GM20000 (cell line): ENCODE measurements at regions not wholly inside any gene's neighbourhood (a gene's known extent, or its start where the extent isn't known, plus 50 kb on each side); places are given as distances from the start of the nearest gene placed in this dataset.

ENCODE experiments used
- DNase-seq: peaks from one replicate; pipeline ENCODE4 v3.0.0; 2012; ENCODE audit warnings: low spot score
- TF ChIP-seq, protein P1 (sequence below): IDR thresholded peaks from 2 replicates; pipeline ENCODE4 v1.5.1; 2012; ENCODE audit warnings: mild to moderate bottlenecking, control low read depth; ENCODE audit errors: extremely low read depth, missing control alignments

DNA sequence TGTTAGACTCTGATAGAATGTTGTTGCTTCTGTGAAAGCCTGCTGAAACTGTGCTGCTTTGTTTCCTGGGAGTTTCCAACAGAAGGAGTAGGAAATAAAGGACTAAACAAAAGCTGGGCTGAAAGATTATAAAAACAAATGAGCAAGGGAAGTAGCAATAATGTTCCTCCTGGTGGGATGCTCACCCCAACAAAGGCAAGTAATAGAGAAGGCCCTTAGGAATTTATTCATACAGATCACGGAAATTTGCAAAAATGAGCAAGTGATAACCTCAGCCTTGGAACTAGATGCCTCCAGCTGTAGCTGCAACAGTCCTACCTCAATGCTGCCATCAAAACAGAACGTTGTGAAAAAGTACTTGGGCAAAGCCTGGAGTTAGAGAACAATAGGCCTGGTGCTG lies 1248.0 kb upstream of the C9orf72 start:
- TF ChIP-seq, protein P1, sequence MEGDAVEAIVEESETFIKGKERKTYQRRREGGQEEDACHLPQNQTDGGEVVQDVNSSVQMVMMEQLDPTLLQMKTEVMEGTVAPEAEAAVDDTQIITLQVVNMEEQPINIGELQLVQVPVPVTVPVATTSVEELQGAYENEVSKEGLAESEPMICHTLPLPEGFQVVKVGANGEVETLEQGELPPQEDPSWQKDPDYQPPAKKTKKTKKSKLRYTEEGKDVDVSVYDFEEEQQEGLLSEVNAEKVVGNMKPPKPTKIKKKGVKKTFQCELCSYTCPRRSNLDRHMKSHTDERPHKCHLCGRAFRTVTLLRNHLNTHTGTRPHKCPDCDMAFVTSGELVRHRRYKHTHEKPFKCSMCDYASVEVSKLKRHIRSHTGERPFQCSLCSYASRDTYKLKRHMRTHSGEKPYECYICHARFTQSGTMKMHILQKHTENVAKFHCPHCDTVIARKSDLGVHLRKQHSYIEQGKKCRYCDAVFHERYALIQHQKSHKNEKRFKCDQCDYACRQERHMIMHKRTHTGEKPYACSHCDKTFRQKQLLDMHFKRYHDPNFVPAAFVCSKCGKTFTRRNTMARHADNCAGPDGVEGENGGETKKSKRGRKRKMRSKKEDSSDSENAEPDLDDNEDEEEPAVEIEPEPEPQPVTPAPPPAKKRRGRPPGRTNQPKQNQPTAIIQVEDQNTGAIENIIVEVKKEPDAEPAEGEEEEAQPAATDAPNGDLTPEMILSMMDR, result no peak

DNA sequence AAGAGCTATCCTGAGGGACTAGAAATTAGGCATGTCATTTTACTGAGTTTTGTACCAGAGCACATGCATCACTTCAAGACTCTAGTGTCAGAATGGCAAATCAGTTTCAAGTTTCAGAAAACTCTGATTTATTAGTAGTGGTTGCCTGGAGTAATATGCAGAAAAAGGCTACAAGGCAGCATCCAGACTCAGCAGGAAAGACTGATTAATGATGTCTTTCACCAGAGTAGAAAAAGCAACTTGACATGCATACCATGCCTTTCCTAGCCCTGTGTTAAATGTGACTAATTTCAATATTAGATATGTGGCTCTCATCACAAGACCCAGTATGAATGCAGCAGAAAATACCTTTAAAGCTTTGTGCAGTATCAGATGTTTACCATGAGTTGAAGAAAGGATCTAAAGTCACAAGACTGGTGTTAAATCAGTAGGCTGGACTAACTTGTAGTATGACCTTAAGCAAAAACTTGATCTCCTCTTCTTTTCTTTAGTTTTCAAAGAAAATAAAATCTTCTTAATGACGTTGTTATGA lies 1251.2 kb upstream of the C9orf72 start:
- no peak for DNase-seq
- TF ChIP-seq, protein P1, result no peak

More for the DNA sequence above, 1248.0 kb upstream of the C9orf72 start:
- no peak for DNase-seq

DNA sequence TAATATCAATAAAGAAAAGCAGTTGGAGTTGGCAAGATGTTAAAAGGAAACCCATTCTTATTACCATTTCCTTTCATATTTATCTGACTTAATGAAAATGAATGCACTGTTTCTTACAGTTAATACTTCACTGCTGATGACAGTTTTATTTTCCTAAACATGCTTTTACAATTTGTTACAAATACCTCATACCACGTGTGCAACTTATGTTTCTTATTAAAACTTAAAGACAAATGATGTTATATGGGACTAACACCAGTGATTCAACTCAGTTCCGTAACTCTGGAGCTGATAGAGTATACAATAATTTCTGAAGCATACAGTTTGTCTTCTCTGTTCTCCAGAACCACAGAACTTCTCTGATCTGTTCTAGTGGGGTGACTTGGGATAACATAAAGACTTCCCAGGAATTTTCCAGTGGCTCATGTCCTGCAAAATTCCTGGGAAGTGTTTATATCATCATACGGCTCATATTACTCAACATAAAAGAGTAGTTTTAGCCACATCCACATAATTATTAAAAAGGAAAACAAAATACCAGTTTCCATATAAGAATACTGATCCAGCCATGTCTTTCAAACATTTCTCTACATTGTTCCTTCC lies 1259.0 kb upstream of the C9orf72 start:
- no peak for DNase-seq
- TF ChIP-seq, protein P1, result no peak

DNA sequence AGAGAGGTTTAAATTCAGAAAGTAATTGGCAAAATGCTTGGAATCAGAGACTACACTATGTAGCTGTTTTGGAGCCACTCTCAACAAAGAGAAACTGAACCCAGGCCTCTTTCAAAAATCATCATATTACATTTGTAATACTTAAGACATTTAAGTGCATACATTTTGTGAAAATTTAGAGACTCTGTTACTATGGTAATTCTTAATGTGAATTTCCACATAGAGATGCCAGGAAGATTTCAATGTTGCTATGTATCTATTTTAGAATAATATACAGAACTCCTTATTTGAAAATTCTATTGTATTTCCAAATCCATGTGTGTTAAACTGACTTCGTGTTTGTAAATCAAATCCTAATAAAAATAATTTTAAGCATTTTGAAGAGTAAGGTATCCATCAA lies 1260.9 kb upstream of the C9orf72 start:
- TF ChIP-seq, protein P1, result no peak
- no peak for DNase-seq

DNA sequence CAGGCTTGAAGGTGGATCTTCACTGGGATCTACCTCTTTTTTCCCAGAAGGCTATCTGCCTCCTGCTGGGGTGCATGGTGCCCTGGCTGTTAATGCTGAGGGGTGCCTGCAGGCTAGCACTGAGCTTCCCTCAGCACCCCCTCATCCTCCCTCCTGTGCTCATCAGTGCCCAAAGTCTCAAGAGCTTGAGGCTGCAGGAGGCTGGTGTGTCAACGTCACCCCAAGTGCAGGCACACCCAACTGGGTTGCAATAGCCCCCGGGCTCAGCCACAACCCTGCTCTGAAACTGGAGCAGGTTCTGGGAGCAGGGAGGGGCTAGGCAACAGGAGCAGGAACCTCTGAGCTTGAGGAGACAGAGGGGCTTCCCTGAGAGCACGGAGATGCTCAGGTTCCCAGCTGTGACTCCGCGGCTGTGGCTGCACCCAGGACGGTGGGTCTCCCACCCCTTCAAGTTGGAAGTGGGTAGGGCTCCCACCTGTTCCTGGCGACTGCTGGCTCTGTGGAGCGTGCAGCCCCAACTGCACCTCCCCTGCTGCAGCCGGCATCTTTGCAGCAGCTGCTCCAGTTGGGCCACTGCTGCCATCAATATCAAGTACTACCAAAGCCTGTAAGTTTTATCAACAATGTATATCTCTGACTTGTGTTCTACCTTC lies 1266.6 kb upstream of the C9orf72 start:
- no peak for DNase-seq
- TF ChIP-seq, protein P1, result no peak

DNA sequence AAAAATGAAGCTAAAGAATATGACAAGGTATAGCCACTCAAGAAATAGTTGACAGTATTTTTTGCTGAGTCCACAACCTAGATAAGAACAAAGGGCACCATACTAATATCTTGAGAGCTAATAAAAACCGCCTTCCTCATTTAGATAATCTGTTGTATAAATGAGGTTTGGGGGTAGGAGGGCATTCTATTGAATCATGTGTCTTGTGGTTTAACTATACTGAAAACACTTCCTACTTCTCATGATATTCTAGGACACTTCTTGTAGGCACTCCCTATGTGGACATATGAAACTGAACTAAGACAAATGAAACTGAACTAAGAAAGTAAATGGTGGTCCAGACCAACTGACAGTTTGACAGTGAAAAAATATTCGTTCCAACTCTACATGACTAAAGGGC lies 1268.5 kb upstream of the C9orf72 start:
- TF ChIP-seq, protein P1, result no peak

DNA sequence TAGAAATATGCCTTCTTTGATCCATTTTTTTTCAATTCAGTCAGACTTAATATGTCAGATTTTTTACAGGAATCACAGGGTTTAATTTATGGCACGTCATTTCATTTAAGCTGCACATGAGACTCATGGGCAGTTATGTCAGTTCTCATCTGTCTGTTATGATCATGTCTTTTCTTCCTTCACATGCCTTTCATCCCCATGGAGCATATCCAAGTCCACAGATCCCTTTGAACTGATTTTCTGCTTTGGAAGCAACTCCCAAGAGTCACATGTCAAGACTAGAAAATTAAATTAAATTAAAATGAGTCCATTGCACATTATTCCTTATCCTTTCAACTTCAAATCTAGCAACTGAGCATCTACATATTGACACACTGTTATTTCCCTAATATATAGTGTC lies 1274.0 kb upstream of the C9orf72 start:
- TF ChIP-seq, protein P1, result no peak

More for the DNA sequence above, 1268.5 kb upstream of the C9orf72 start:
- DNase-seq, result no peak

More for the DNA sequence above, 1274.0 kb upstream of the C9orf72 start:
- DNase-seq, result no peak
